Uterus (tissue), 2 donors: ENCODE measurements at regions not wholly inside any gene's neighbourhood (a gene's known extent, or its start where the extent isn't known, plus 50 kb on each side); places are given as distances from the start of the nearest gene placed in this dataset.

Source experiments
- POLR2A ChIP-seq, 2 donors: fragments of 450-650 bp; IDR thresholded peaks; one replicate each; pipeline ENCODE4 v1.6.1; 2016; ENCODE audit warnings: antibody characterized with exemption in 2 of 2, mild to moderate bottlenecking in 1 of 2, moderate library complexity in 1 of 2
- TF ChIP-seq, protein P1 (sequence below), 4 experiments: fragments of 200-600 bp in 2 of 4; fragments of 450-650 bp in 2 of 4; sonication (generic) in 2 of 4; IDR thresholded peaks; one replicate each; pipeline ENCODE4 v1.5.1; 2016 to 2019; ENCODE audit warnings: antibody characterized with exemption in 4 of 4, mild to moderate bottlenecking in 2 of 4, moderate library complexity in 1 of 4

DNA sequence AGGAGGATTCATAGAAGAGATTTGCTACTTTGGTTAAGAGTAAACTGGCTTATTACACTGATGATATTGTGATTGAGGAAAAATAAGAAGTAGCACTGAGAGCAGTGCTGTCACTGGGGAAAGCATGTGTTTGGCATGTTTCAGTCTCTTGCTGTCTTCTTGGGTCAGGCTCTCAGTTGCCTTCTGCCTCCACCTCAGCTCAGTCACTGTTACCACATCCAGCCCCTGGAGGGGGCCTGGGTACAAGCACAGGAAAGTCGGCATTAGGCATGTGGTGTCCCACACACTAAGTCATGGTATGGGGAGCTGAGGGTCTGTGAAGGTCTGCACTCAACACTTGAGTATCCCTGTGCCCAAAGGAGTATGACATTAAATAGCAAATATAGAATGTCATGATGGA is 958.3 kb upstream of the CDH9 start:
- TF ChIP-seq, protein P1, sequence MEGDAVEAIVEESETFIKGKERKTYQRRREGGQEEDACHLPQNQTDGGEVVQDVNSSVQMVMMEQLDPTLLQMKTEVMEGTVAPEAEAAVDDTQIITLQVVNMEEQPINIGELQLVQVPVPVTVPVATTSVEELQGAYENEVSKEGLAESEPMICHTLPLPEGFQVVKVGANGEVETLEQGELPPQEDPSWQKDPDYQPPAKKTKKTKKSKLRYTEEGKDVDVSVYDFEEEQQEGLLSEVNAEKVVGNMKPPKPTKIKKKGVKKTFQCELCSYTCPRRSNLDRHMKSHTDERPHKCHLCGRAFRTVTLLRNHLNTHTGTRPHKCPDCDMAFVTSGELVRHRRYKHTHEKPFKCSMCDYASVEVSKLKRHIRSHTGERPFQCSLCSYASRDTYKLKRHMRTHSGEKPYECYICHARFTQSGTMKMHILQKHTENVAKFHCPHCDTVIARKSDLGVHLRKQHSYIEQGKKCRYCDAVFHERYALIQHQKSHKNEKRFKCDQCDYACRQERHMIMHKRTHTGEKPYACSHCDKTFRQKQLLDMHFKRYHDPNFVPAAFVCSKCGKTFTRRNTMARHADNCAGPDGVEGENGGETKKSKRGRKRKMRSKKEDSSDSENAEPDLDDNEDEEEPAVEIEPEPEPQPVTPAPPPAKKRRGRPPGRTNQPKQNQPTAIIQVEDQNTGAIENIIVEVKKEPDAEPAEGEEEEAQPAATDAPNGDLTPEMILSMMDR (IDR thresholded peaks at IDR 0.05) = no peak
- TF ChIP-seq POLR2A (IDR thresholded peaks at IDR 0.05) = no peak
